SK-N-SH treated with all-trans-retinoic acid at 6 μM for 48 hours (cell line): ENCODE measurements at regions not wholly inside any gene's neighbourhood (a gene's known extent, or its start where the extent isn't known, plus 50 kb on each side); places are given as distances from the start of the nearest gene placed in this dataset.

Experiments
- ARNTL ChIP-seq: fragments of 450-650 bp; formaldehyde crosslinking; IDR thresholded peaks from 2 replicates; pipeline ENCODE4 v1.5.0; 2020; ENCODE audit warnings: low read depth, mild to moderate bottlenecking, moderate library complexity, borderline replicate concordance
- BACH2 ChIP-seq: fragments of 250-450 bp; sonication (Bioruptor Pico); IDR thresholded peaks from 2 replicates; pipeline ENCODE4 v1.9.0; 2021; ENCODE audit warnings: mild to moderate bottlenecking, borderline replicate concordance
- CREB5 ChIP-seq: fragments of 250-450 bp; sonication (Bioruptor Pico); IDR thresholded peaks from 2 replicates; pipeline ENCODE4 v1.5.1; 2020; ENCODE audit warnings: low read depth, mild to moderate bottlenecking, moderate library complexity
- CSDC2 ChIP-seq: fragments of 250-450 bp; sonication (Bioruptor Pico); IDR thresholded peaks from 2 replicates; pipeline ENCODE4 v1.5.0; 2020; ENCODE audit warnings: mild to moderate bottlenecking, moderate library complexity
- CSRNP3 ChIP-seq: fragments of 250-450 bp; sonication (Bioruptor Pico); IDR thresholded peaks from 2 replicates; pipeline ENCODE4 v1.5.1; 2021; ENCODE audit warnings: mild to moderate bottlenecking, moderate library complexity
- PATZ1 ChIP-seq: fragments of 250-450 bp; sonication (Bioruptor Pico); IDR thresholded peaks from 2 replicates; pipeline ENCODE4 v1.8.0; 2020; ENCODE audit warnings: mild to moderate bottlenecking, moderate library complexity, borderline replicate concordance
- PPARA ChIP-seq: fragments of 250-450 bp; sonication (Bioruptor Pico); IDR thresholded peaks from 2 replicates; pipeline ENCODE4 v1.5.0; 2020; ENCODE audit warnings: mild to moderate bottlenecking, borderline replicate concordance
- TSHZ2 ChIP-seq: fragments of 250-450 bp; sonication (Bioruptor Pico); IDR thresholded peaks from 2 replicates; pipeline ENCODE4 v1.5.0; 2020; ENCODE audit warnings: mild to moderate bottlenecking, moderate library complexity
- ZC3H10 ChIP-seq: fragments of 250-450 bp; sonication (Bioruptor Pico); IDR thresholded peaks from 2 replicates; pipeline ENCODE4 v1.5.1; 2021; ENCODE audit warnings: mild to moderate bottlenecking, moderate library complexity
- ZFP30 ChIP-seq: fragments of 450-650 bp; formaldehyde crosslinking; IDR thresholded peaks from 2 replicates; pipeline ENCODE4 v1.5.0; 2022; ENCODE audit warnings: mild to moderate bottlenecking, moderate library complexity
- ZNF70 ChIP-seq: fragments of 450-650 bp; formaldehyde crosslinking; IDR thresholded peaks from 2 replicates; pipeline ENCODE4 v1.5.0; 2020; ENCODE audit warnings: mild to moderate bottlenecking, moderate library complexity
- ZNF8 ChIP-seq: fragments of 450-650 bp; formaldehyde crosslinking; IDR thresholded peaks from 2 replicates; pipeline ENCODE4 v1.5.0; 2020; ENCODE audit warnings: mild to moderate bottlenecking, moderate library complexity

DNA sequence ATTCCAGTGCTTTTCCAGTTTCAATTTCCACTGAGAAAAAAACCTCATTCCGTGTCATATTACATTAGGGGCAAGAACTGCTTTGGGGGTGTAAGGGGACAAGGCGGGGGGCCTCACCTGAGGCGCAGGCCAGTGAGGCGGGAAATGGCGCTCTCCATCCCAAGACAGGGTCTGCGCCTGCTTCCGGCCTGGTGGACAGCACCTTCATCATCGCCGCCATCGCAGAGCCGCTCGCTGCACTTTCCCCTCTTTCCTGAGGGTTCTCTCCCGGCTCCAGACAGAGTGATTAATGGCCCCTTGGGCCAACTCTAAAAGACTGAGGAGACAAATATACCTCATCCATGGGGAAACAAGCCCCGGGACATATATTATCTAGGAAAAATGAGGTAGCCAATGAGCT lies 270.0 kb upstream of the SOX4 start:
- TF ChIP-seq BACH2 (no peak), ZFP30 (CRISPR knock-in tag) (no peak), PATZ1 (no peak), PPARA (CRISPR knock-in tag) (no peak), CSDC2 (no peak), ZC3H10 (CRISPR knock-in tag) (no peak), TSHZ2 (CRISPR knock-in tag) (no peak), ZNF8 (CRISPR knock-in tag) (no peak), CREB5 (no peak), ARNTL (CRISPR knock-in tag) (no peak), CSRNP3 (CRISPR knock-in tag) (no peak), ZNF70 (no peak)
